Kasumi-1 (cell line): ENCODE measurements at regions not wholly inside any gene's neighbourhood (a gene's known extent, or its start where the extent isn't known, plus 50 kb on each side); places are given as distances from the start of the nearest gene placed in this dataset.

ENCODE experiments used
- DNase-seq, 2 experiments: peaks; one replicate each; lab custom pipeline; 2025; lab: John Stamatoyannopoulos, UW

- no peak for DNase-seq
Observed at GRCh38 chr11:110982214-110982613, 263.3 kb upstream of the POU2AF2 start.

- DNase-seq = no peak
Observed at GRCh38 chr11:110979696-110980095, 265.8 kb upstream of the POU2AF2 start.

- DNase-seq = no peak
Observed at GRCh38 chr11:110977661-110978060, 265.4 kb upstream of the ARHGAP20 start.

- no peak for DNase-seq
Observed at GRCh38 chr11:110974731-110975130, 262.5 kb upstream of the ARHGAP20 start.

- DNase-seq = no peak
Observed at GRCh38 chr11:110973401-110973980, 261.3 kb upstream of the ARHGAP20 start.

GRCh38 chr11:110972640-110973039 is 260.4 kb upstream of the ARHGAP20 start:
- DNase-seq = no peak

- DNase-seq = no peak
Observed at GRCh38 chr11:110972106-110972505, 259.9 kb upstream of the ARHGAP20 start.

GRCh38 chr11:110971140-110971539 is 258.9 kb upstream of the ARHGAP20 start:
- no peak for DNase-seq

- peak in 1 of 2 experiments; percentile 2 for DNase-seq
Observed at GRCh38 chr11:110968348-110969062, 256.3 kb upstream of the ARHGAP20 start.

- DNase-seq = no peak
Observed at GRCh38 chr11:110966131-110966530, 253.9 kb upstream of the ARHGAP20 start.

GRCh38 chr11:110962921-110963320 is 250.7 kb upstream of the ARHGAP20 start:
- no peak for DNase-seq

GRCh38 chr11:110960167-110960566 is 247.9 kb upstream of the ARHGAP20 start:
- no peak for DNase-seq

GRCh38 chr11:110958216-110958615 is 246.0 kb upstream of the ARHGAP20 start:
- DNase-seq = no peak

GRCh38 chr11:110955776-110956175 is 243.5 kb upstream of the ARHGAP20 start:
- peak in 1 of 2 experiments; percentile 1 for DNase-seq

- DNase-seq = no peak
Observed at GRCh38 chr11:110951950-110952503, 239.8 kb upstream of the ARHGAP20 start.

GRCh38 chr11:110951037-110951949 is 239.1 kb upstream of the ARHGAP20 start:
- no peak for DNase-seq

- no peak for DNase-seq
Observed at GRCh38 chr11:110948112-110948511, 235.9 kb upstream of the ARHGAP20 start.

GRCh38 chr11:110947096-110947495 is 234.9 kb upstream of the ARHGAP20 start:
- DNase-seq = no peak

GRCh38 chr11:110939471-110939870 is 227.2 kb upstream of the ARHGAP20 start:
- no peak for DNase-seq

GRCh38 chr11:110935018-110935640 is 222.9 kb upstream of the ARHGAP20 start:
- no peak for DNase-seq

GRCh38 chr11:110929129-110929528 is 216.9 kb upstream of the ARHGAP20 start:
- DNase-seq = no peak

GRCh38 chr11:110928391-110928790 is 216.2 kb upstream of the ARHGAP20 start:
- no peak for DNase-seq
